ENCODE measurements at regions not wholly inside any gene's neighbourhood (a gene's known extent, or its start where the extent isn't known, plus 50 kb on each side); places are given as distances from the start of the nearest gene placed in this dataset.

DNA sequence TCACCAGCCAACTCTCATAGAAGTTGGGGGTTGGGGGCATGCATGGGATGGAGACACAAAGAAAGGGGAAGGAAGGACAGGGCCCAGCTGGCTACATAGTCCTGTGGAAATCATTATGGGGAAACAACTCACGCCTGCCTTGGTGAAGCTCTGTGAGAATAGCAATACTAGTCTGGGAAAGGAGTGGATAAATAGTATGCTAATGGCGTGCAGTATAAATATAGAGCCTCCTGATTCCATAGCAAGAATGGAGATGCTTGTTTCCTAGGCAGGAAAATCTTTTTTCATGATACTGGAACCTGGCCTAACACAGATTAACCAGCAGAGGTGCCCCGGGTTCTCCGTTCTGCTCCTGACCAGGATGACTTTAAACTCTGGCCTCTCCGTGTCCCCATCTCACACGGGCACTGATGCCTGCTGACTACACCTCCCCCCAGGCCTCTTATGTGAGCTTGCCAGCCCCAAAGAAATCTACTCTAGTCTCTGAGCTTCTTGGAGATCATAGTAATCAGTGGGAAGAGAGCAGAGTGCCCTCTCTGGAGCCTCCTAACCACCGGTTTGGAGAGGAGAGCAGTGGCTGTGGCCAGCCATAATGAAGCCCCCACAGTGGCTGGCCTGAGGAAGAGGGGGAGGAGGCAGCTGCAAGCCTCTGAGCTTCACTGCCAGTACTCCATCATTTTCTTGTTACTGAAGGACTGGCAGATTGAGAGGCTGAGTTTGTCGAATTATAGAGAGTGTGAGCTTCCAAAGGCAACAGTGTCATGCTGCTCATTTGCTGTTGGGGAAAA, 355.0 kb upstream of the SEMA6D start:
- H4K20me1 ChIP-seq (ENCODE audit: control insufficient read depth, insufficient read depth, low read depth, low read length): no peaks in the 10 kb centered on the region
- no peak overlapping the region for H3K27ac ChIP-seq (ENCODE audit: low read depth, low read length)
- H3K27me3 ChIP-seq (ENCODE audit: control insufficient read depth, low read length): no peaks in the 10 kb centered on the region
- no peaks in the 10 kb centered on the region for H3K79me2 ChIP-seq (ENCODE audit: control insufficient read depth, low read length)
- H3K9me2 ChIP-seq (replicated peaks; ENCODE audit: control insufficient read depth, low read length): no peaks in the 10 kb centered on the region
- no peak overlapping the region for H3K4me2 ChIP-seq (ENCODE audit: low read length)
- no peak overlapping the region for H3K4me3 ChIP-seq (ENCODE audit: low read length)
- H3F3A ChIP-seq (ENCODE audit: control insufficient read depth, insufficient read depth): no peaks in the 10 kb centered on the region
- no peaks in the 10 kb centered on the region for H3K36me3 ChIP-seq (ENCODE audit: control insufficient read depth, low read length)
- no peaks in the 10 kb centered on the region; the same call in 1 of the 2 replicates for H3K9me3 ChIP-seq (ENCODE audit: control insufficient read depth, insufficient read depth, low read length)
- TF ChIP-seq, protein P1, sequence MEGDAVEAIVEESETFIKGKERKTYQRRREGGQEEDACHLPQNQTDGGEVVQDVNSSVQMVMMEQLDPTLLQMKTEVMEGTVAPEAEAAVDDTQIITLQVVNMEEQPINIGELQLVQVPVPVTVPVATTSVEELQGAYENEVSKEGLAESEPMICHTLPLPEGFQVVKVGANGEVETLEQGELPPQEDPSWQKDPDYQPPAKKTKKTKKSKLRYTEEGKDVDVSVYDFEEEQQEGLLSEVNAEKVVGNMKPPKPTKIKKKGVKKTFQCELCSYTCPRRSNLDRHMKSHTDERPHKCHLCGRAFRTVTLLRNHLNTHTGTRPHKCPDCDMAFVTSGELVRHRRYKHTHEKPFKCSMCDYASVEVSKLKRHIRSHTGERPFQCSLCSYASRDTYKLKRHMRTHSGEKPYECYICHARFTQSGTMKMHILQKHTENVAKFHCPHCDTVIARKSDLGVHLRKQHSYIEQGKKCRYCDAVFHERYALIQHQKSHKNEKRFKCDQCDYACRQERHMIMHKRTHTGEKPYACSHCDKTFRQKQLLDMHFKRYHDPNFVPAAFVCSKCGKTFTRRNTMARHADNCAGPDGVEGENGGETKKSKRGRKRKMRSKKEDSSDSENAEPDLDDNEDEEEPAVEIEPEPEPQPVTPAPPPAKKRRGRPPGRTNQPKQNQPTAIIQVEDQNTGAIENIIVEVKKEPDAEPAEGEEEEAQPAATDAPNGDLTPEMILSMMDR (IDR thresholded peaks at IDR 0.05; ENCODE audit: low read depth, low read length, poor library complexity, severe bottlenecking): no peak
- no peak for TF ChIP-seq EZH2phosphoT487 (IDR thresholded peaks at IDR 0.05; ENCODE audit: borderline replicate concordance, low read length)
- no peaks in the 10 kb centered on the region for H3K4me1 ChIP-seq (ENCODE audit: control insufficient read depth, low read length)

DNA sequence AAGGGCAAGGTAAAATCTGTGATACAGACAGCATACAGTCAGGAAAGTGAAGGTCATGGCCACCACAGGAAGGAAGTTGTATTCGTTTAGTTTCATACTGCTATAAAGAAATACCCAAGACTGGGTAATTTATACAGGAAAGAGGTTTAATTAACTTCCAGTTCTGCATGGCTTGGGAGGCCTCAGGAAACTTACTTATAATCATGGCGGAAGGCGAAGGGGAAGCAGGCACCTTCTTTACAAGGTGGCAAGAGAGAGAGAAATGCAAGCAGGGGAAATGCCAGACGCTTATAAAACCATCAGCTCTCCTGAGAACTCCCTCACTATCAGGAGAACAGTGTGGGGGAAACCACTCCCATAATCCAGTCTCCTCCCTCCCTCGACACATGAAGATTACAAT, 353.7 kb upstream of the SEMA6D start:
- Histone ChIP-seq H3K4me2 (ENCODE audit: low read length) (no peak overlapping the region), H3F3A (ENCODE audit: control insufficient read depth, insufficient read depth) (no peaks in the 10 kb centered on the region), H3K27me3 (ENCODE audit: control insufficient read depth, low read length) (no peaks in the 10 kb centered on the region), H3K9me2 (replicated peaks; ENCODE audit: control insufficient read depth, low read length) (no peaks in the 10 kb centered on the region), H3K27ac (ENCODE audit: low read depth, low read length) (no peak overlapping the region), H3K79me2 (ENCODE audit: control insufficient read depth, low read length) (no peaks in the 10 kb centered on the region), H3K9me3 (ENCODE audit: control insufficient read depth, insufficient read depth, low read length) (no peaks in the 10 kb centered on the region; the same call in 1 of the 2 replicates), H3K4me3 (ENCODE audit: low read length) (no peak overlapping the region), H3K36me3 (ENCODE audit: control insufficient read depth, low read length) (no peaks in the 10 kb centered on the region), H3K4me1 (ENCODE audit: control insufficient read depth, low read length) (no peaks in the 10 kb centered on the region), H4K20me1 (ENCODE audit: control insufficient read depth, insufficient read depth, low read depth, low read length) (no peaks in the 10 kb centered on the region)
- no peak for TF ChIP-seq EZH2phosphoT487 (IDR thresholded peaks at IDR 0.05; ENCODE audit: borderline replicate concordance, low read length)
- TF ChIP-seq, protein P1 (IDR thresholded peaks at IDR 0.05; ENCODE audit: low read depth, low read length, poor library complexity, severe bottlenecking): no peak

GRCh38 chr15:47364230-47365141, 352.8 kb upstream of the SEMA6D start:
- no peaks in the 10 kb centered on the region for H3F3A ChIP-seq (ENCODE audit: control insufficient read depth, insufficient read depth)
- H4K20me1 ChIP-seq (ENCODE audit: control insufficient read depth, insufficient read depth, low read depth, low read length): no peaks in the 10 kb centered on the region
- H3K27ac ChIP-seq (ENCODE audit: low read depth, low read length): no peak overlapping the region
- no peaks in the 10 kb centered on the region for H3K27me3 ChIP-seq (ENCODE audit: control insufficient read depth, low read length)
- no peaks in the 10 kb centered on the region for H3K79me2 ChIP-seq (ENCODE audit: control insufficient read depth, low read length)
- H3K4me1 ChIP-seq (ENCODE audit: control insufficient read depth, low read length): no peaks in the 10 kb centered on the region
- no peaks in the 10 kb centered on the region for H3K9me3 ChIP-seq (ENCODE audit: control insufficient read depth, insufficient read depth, low read length)
- no peaks in the 10 kb centered on the region for H3K36me3 ChIP-seq (ENCODE audit: control insufficient read depth, low read length)
- H3K9me2 ChIP-seq (replicated peaks; ENCODE audit: control insufficient read depth, low read length): no peaks in the 10 kb centered on the region
- no peak overlapping the region for H3K4me2 ChIP-seq (ENCODE audit: low read length)
- H3K4me3 ChIP-seq (ENCODE audit: low read length): no peak overlapping the region
- TF ChIP-seq, protein P1 (IDR thresholded peaks at IDR 0.05; ENCODE audit: low read depth, low read length, poor library complexity, severe bottlenecking): no peak
- no peak for TF ChIP-seq EZH2phosphoT487 (IDR thresholded peaks at IDR 0.05; ENCODE audit: borderline replicate concordance, low read length)
